ENCODE measurements at regions not wholly inside any gene's neighbourhood (a gene's known extent, or its start where the extent isn't known, plus 50 kb on each side); places are given as distances from the start of the nearest gene placed in this dataset.

DNA sequence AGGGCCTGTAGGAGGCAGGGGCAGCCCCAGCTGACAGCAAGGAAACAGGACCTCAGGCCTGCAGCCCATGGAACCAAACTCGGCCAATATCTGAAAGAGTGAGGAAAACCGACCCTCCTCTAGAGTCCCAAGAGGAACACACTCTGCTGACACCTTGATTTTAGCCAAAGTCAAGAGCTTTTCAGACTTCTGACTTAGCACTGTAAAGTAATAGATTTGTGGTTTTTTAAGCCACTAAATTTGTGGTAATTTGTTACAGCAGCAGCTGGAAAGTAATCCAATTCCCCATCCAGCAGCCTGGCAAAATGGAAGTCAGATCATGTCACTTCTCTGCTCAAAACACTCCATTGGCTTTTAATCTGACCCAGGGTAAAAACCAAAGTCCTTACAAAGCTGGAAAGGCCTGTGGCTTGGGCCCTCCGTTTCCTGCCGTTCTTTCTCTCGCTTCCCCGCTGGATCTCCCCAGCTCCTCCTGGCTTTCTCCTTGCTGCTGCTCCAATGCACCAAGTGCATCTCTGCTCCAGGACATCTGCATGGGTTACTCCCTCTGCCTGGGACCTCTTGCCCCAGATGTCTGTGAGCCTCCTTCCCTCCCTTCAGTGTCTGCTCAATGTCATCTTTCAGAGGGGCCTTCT lies 79.0 kb downstream of the C5orf15 start:
- TF ChIP-seq, protein P1, sequence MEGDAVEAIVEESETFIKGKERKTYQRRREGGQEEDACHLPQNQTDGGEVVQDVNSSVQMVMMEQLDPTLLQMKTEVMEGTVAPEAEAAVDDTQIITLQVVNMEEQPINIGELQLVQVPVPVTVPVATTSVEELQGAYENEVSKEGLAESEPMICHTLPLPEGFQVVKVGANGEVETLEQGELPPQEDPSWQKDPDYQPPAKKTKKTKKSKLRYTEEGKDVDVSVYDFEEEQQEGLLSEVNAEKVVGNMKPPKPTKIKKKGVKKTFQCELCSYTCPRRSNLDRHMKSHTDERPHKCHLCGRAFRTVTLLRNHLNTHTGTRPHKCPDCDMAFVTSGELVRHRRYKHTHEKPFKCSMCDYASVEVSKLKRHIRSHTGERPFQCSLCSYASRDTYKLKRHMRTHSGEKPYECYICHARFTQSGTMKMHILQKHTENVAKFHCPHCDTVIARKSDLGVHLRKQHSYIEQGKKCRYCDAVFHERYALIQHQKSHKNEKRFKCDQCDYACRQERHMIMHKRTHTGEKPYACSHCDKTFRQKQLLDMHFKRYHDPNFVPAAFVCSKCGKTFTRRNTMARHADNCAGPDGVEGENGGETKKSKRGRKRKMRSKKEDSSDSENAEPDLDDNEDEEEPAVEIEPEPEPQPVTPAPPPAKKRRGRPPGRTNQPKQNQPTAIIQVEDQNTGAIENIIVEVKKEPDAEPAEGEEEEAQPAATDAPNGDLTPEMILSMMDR (conservative IDR thresholded peaks at IDR 0.05; ENCODE audit: low read depth, low read length): no peak
- TF ChIP-seq EZH2phosphoT487 (IDR thresholded peaks at IDR 0.05; ENCODE audit: borderline replicate concordance, low read length): no peak

Data from PC-3 (cell line).